ENCODE measurements at regions not wholly inside any gene's neighbourhood (a gene's known extent, or its start where the extent isn't known, plus 50 kb on each side); places are given as distances from the start of the nearest gene placed in this dataset.
"Not testable (repeated sequence)": the region's sequence is repeated elsewhere in the genome, so short reads cannot be mapped to it uniquely, and the experiment has no call there.

- Histone ChIP-seq H3K36me3 (no peaks in the 10 kb centered on the region), H3K27ac (no peak overlapping the region), H3K4me1 (no peaks in the 10 kb centered on the region), H3K27me3 (no peaks in the 10 kb centered on the region), H3K9me3 (no peaks in the 10 kb centered on the region), H3K4me3 (replicated peaks in 1 of 3) (no peak overlapping the region)
- intact Hi-C loops (cut with DNase I): no loop called here
- DNase-seq: no peak
- TF ChIP-seq POLR2A (IDR thresholded peaks at IDR 0.05) (no peak), CTCF (IDR thresholded peaks at IDR 0.05) (no peak)
- 76 to 80% methylated on average over 13 to 14 of the region's 15 CpGs for WGBS, 2 donors
Measured at GRCh38 chr4:79723507-79723906, 315.5 kb upstream of the GK2 start.

GRCh38 chr4:79700356-79700755 is 292.3 kb upstream of the GK2 start:
- no peaks in the 10 kb centered on the region for H3K4me1 ChIP-seq
- TF ChIP-seq POLR2A (IDR thresholded peaks at IDR 0.05): no peak
- TF ChIP-seq CTCF (IDR thresholded peaks at IDR 0.05): no peak
- H3K4me3 ChIP-seq (replicated peaks in 1 of 3): no peak overlapping the region
- no peaks in the 10 kb centered on the region for H3K9me3 ChIP-seq
- H3K27me3 ChIP-seq: no peaks in the 10 kb centered on the region
- no peaks in the 10 kb centered on the region for H3K36me3 ChIP-seq
- intact Hi-C loops (cut with DNase I): no loop called here
- no peak overlapping the region for H3K27ac ChIP-seq
- no peak for DNase-seq

GRCh38 chr4:79697444-79697843 is 289.4 kb upstream of the GK2 start:
- Histone ChIP-seq H3K27me3 (no peaks in the 10 kb centered on the region), H3K9me3 (no peaks in the 10 kb centered on the region), H3K36me3 (no peaks in the 10 kb centered on the region), H3K4me3 (replicated peaks in 1 of 3) (no peak overlapping the region), H3K4me1 (no peaks in the 10 kb centered on the region), H3K27ac (no peak overlapping the region)
- TF ChIP-seq CTCF (IDR thresholded peaks at IDR 0.05) (no peak), POLR2A (IDR thresholded peaks at IDR 0.05) (no peak)
- no peak for DNase-seq
- intact Hi-C loops (cut with DNase I): no loop called here
- WGBS, 2 donors: 83% methylated on average over 4 of the region's 4 CpGs

- H3K9me3 ChIP-seq; H3K36me3 ChIP-seq; H3K27me3 ChIP-seq; H3K4me3 ChIP-seq (replicated peaks in 1 of 3); intact Hi-C loops (cut with DNase I); H3K4me1 ChIP-seq; H3K27ac ChIP-seq; DNase-seq: not testable (repeated sequence)
- 79 to 98% methylated on average over 3 of the region's 3 CpGs for WGBS, 2 donors
Measured at GRCh38 chr4:79696534-79696933, 288.5 kb upstream of the GK2 start.

DNA sequence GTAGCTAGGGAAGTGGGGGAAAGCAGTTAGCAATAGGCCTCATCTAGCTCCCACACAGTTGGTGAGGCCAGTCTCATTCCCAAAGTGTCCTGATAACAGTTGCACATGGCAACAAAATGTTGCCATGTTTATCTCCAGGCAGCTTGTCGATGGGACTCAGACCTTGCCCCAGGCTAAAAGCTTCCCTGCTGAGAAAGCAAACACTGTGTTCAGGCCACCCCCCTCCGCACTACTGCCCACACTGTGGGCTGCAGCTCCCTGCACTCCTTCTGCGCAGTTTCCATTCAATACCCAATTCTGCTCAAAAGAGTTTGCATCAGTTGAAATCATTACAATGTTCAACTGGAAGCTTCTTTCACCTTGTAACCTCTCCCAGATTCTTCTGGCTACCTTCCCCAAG is 287.8 kb upstream of the GK2 start:
- Histone ChIP-seq H3K27me3 (no peaks in the 10 kb centered on the region), H3K4me1 (no peaks in the 10 kb centered on the region), H3K36me3 (no peaks in the 10 kb centered on the region), H3K4me3 (replicated peaks in 1 of 3) (no peak overlapping the region), H3K27ac (no peak overlapping the region), H3K9me3 (no peaks in the 10 kb centered on the region)
- 83 to 86% methylated on average over 3 of the region's 3 CpGs for WGBS, 2 donors
- DNase-seq: no peak
- intact Hi-C loops (cut with DNase I): no loop called here
- no peak for TF ChIP-seq POLR2A (IDR thresholded peaks at IDR 0.05)
- TF ChIP-seq CTCF (IDR thresholded peaks at IDR 0.05): no peak

- no peaks in the 10 kb centered on the region for H3K27me3 ChIP-seq
- H3K4me1 ChIP-seq: no peaks in the 10 kb centered on the region
- no peak overlapping the region for H3K4me3 ChIP-seq (replicated peaks in 1 of 3)
- H3K36me3 ChIP-seq: no peaks in the 10 kb centered on the region
- WGBS, 2 donors: 92 to 97% methylated on average over 3 of the region's 3 CpGs
- no peak for TF ChIP-seq POLR2A (IDR thresholded peaks at IDR 0.05)
- TF ChIP-seq CTCF (IDR thresholded peaks at IDR 0.05): no peak
- DNase-seq: no peak
- no peaks in the 10 kb centered on the region for H3K9me3 ChIP-seq
- intact Hi-C loops (cut with DNase I): no loop called here
- H3K27ac ChIP-seq: no peak overlapping the region
Measured at GRCh38 chr4:79689740-79690139, 281.7 kb upstream of the GK2 start.

Measured in thyroid gland (tissue), 4 donors.